Limb (tissue), 2 donors: ENCODE measurements at regions not wholly inside any gene's neighbourhood (a gene's known extent, or its start where the extent isn't known, plus 50 kb on each side); places are given as distances from the start of the nearest gene placed in this dataset.

Experiments
- DNase-seq, 2 donors: peaks; one replicate each; pipeline ENCODE4 v3.0.0-alpha.2; 2016; ENCODE audit errors: extremely low spot score in 2 of 2

DNA sequence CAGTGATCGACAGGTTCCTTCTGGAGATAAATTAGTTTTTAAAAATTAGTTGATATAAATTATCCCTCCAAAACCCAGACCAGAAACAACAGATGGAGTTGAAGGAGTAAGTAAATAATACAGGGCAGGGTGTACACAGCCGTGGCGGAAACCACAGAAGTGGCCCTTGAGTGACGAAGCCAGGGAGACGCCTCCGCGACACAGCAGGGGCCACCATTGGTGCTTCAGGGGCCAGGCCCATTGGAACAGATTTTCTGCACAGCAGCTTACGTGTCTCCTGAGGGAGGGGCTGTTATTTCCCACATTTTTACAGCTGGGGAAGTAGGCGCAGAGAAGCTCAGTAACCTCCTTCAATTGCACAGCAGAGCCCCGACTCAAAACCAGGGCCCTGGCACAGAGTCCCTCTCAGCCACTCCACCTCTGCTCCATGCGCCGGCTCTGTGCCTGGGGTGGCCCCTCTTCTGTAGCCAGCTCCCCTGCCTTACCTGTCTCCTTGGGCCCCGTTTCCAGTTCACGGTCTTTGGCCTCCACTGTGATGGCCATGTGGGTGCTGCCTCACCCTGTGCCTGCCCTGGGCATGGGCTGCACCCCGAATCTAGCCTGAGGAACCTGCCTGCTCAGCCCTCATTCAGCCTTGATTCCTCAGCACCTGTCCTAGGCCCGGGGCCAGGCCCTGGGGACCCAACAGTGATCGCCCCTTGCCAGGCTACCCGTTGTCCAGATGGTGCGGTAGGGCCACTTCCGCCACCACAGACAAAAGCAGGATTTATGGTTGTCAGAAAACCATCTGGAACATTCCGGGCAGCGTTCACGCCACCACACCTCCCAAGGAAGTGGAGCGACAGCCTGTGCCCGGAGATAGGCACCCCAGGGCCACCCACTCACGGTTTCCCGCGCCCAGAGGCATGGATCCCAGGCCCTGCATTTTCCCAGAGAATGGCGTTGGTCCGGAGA is 128.5 kb upstream of the GSE1 start:
- no peak for DNase-seq

DNA sequence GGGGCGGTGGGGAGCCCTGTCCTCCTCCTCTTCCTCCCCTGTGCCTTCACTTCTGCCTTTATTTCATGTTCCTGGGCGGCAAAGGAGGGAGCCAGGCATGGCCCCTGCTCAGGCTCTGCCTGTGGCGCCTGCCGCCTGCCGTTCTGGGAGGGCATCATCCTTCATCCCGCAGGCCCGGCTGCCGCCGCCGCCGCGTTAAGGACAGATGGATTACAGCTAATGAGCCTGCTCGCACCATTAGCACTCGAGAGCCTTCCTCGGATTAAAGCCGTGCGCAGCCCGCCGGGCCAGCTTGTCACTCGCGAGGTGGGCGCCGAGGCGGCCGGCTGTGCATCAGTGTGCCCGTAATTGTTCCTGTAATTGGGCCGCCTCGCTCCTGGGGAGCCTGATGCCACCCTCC is 127.7 kb upstream of the GSE1 start:
- peak in 1 of 2 donors; percentile 65 for DNase-seq

- DNase-seq, result no peak
Observed at GRCh38 chr16:85486256-85486915, 126.7 kb upstream of the GSE1 start.

GRCh38 chr16:85488414-85488813 is 124.7 kb upstream of the GSE1 start:
- no peak for DNase-seq

DNA sequence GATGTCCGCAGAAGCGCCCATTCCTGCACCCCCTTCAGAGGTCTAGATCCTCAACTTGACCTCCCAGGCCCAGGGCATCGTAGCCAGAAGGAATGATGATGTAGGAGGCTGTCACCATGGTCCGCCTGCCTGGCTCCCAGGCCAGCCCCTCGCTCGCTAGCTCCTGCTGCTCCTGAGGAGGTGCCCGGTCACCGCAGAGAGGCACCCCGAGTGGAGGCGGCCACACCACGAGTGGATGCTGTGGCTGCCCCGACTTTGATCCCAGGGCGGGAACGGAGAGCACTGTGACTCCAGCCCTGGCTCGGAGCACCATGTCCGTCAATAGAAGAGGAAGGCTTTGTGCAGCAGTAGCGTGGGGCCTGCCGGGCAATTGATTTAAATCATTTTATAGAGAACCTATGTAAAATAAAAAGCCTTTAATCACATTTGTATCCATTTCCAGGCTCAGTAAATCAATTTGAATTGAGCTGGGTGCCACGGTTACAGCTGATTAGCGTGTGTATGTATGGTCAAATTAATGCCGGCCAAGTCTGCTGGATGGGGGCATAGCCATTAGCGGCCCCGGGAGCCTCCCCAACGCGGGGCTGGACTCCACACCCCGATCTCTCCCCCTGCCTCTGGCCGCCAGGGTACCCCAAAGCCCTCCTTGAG is 122.6 kb upstream of the GSE1 start:
- DNase-seq, result no peak

DNA sequence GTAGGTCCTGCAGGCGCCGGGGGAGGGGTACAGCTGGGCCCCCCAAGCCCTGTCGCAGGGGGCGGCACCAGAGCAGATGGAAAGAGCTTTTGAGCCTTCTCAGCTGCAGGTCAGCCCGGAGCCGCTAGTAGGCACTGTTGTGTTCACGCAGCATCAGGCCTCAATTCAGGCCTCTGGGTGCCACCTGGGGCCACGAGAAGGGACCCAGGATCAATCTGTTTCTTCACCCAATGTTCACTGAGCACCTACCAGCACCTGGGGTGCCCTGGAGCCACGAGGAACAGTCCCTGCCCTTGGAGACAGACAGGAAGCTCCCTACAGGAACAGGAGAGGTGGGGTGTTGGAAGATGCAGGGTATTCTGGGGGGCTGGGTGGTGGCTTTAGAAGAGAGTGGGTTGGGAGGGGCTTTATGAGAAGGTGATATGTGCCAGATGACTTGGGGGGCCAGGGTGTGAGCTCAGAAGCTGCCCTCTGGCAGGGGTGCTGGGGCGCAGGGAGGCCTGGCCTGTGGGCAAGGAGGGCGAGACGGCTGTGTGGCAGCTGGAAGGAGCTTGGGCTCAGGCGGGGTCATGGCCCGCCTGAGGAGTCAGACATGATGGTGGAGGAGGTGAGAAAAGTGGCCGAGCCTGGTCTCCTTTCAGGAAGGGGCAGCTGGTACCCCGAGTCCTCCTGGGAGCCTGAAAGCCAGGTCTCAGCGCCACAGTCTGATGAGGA is 121.9 kb upstream of the GSE1 start:
- DNase-seq, result no peak

GRCh38 chr16:85491798-85492294 is 121.3 kb upstream of the GSE1 start:
- DNase-seq, result peak in 1 of 2 donors; percentile 60

DNA sequence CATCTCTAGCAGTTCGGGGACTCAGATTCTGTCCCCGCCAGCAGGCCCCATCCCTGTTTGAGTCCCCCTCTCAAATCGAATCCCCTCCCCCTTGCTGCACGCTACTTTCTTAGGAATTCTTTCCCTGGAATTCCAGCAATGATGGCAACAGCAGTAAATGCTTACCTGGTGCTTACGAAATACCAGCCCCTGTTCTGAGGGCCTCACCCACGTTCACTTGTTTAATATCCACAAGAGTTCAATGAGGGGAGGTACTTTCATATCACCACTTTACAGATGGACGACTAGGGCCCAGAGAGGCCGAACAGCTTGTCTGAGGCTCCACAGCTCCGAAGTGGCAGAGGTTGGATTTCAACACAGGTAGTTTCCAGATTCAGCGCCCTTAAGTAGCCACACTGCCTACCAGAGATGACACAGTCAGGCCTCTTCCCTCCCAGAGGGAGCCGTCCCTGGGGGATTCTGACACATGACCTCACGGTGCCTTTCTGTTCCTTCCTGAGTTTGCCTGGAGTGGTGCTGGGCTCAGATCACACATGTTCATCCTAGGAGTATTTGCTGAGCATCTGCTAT is 120.7 kb upstream of the GSE1 start:
- no peak for DNase-seq

DNA sequence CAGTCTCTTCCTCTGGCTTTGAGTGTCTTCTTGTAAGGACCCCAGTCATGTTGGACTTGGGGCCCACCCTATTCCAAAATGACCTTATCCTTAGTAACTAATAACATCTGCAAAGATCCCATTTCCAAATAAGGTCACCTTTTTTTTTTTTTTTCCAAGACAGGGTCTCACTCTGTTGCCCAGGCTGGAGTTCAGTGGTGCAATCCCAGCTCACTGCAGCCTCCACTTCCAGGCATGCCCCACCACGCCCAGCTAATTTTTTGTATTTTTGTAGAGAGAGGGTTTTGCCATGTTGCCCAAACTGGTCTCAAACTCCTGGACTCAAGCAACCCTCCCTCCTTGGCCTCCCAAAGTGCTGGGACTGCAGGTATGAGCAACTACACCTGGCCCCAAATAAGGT is 118.8 kb upstream of the GSE1 start:
- no peak for DNase-seq

GRCh38 chr16:85495259-85495658 is 117.9 kb upstream of the GSE1 start:
- no peak for DNase-seq

- no peak for DNase-seq
Observed at GRCh38 chr16:85495823-85496538, 117.1 kb upstream of the GSE1 start.

- no peak for DNase-seq
Observed at GRCh38 chr16:85497622-85498314, 115.4 kb upstream of the GSE1 start.

DNA sequence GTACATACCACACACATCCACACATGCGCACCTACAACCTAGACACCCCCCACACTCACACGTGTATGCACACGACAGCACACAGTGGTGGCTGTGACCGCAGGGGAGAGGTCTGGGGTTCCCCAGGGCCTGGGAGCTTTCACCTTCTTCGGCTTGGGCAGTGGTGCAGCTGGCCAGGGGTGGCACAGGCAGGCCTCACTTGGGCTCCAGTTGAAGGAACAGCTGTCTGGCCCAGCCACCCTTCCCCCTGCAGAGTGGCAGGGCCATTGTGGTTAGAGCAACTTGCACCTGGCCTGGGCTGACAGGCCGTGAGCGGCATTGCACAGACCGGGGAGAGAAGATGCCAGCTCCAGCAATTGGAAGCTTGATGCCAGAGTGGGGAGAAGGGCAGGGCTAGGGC is 114.5 kb upstream of the GSE1 start:
- no peak for DNase-seq

GRCh38 chr16:85500220-85500619 is 112.9 kb upstream of the GSE1 start:
- no peak for DNase-seq

GRCh38 chr16:85501900-85502299 is 111.2 kb upstream of the GSE1 start:
- no peak for DNase-seq

DNA sequence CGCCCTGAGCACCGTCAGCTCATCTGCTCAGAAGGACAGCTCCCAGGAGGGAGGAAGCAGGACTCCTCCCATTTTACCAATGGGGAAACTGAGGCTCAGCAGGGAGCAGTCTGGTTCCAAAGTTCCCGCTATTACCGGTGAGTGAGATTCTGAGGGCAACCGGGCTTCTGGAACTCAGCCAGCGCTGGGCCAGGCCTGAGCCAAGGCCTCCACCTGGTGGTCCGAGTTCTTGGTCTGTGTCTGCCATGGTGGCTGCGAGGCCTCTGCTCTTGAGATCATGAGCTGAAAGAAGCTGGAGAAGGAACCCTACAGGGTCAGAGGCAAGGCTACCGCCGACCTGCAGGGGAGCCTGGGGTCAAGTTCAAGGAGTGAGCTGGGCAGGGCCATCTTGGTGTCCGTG is 110.8 kb upstream of the GSE1 start:
- no peak for DNase-seq

GRCh38 chr16:85503679-85504231 is 109.4 kb upstream of the GSE1 start:
- DNase-seq, result no peak

GRCh38 chr16:85504242-85504641 is 108.9 kb upstream of the GSE1 start:
- DNase-seq, result no peak

DNA sequence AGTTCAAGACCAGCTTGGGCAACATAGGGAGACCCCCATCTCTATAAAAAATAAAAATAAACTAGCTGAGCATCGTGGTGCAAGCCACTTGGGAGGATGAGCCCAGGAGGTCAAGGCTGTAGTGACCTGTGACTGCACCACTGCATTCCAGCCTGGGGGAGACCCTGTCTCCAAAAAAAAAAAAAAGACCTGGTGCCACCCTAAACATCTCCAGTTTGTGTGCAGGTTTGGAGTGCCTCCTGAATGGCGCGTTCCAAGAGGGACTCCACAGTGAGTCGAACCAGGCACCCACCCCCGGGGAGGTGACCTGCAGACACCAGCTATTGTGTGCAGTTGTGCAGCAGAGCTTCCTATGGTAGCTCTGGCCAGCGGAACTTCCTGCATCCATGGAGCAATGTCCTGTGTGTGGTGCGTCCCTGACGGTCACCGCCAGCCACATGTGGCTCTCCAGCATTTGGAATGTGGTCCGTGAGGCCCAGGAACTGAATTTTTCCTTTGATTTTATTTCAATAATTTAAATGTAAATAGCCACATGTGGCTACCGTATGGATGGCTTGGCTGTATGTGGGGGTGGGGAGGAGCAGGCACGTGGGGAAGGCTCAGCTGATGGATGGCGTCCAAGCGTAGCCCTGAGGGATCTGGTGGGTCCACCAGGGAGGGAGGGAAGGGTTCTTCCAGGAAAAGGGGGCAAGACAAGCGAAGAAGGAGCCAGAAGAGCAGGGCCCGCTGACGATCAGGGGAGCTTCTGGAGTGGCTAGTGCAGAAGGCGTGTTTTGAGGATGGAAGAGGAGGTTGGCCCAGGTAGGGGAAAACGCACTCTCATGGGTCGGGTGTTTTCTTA is 107.1 kb upstream of the GSE1 start:
- DNase-seq, result no peak
